UCSD-AML1 (cell line): ENCODE measurements at regions not wholly inside any gene's neighbourhood (a gene's known extent, or its start where the extent isn't known, plus 50 kb on each side); places are given as distances from the start of the nearest gene placed in this dataset.

Source experiments
- DNase-seq: peaks from one replicate; lab custom pipeline; 2025; ENCODE audit not compliant: unreplicated experiment; lab: John Stamatoyannopoulos, UW

DNA sequence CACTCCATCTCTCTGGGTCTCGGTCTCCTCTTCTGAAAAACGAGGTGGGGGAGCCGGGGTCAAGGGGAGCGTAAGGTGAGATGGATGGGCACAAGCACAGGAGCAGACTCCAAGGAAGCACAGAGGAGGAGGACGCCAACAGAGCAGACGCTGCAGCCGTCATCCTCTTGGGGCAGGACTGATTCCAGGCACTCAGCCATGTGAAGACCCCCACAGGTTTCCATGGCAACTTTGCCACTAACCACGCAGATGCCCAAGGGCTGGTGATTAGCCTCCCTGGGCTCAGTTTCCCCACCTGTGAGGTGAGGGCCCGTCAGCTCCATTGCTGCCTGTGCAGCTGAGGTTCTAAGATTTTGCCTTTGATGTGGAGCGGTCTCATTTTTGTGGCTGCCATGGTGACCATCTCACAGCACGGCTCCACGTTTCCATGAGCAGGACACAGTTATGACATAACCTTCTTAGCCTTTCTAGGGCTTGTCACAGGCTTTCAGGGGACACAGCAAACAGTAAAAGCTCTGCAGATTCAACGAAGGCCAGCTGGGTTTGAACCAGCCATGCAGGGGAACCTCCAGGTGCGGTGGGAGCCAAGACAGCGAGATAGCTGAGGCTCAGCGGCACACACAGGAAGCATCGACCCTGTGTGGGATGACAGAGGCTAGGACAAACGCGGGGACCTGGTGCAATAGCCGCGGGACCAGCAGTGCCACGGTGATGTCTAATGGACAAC lies 170.3 kb downstream of the NUP210 start:
- no peak for DNase-seq

DNA sequence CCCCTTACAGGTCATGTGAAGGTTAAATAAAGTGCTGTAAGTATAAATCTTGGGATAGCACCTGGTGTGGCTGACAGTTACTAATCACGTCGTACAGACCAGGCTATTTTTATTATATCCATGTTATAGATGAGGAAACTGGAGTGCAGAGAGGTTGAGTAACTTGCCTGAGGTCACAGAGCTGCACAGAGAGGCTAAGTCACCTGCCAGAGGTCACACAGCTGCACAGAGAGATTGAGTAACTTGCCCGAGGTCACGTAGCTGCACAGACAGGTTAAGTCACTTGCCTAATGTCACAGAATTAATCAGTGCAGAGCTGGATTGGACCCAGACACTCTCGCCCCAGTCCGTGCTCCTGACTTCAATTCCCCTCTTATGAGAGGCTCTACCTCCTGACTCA lies 171.5 kb downstream of the NUP210 start:
- no peak for DNase-seq

DNA sequence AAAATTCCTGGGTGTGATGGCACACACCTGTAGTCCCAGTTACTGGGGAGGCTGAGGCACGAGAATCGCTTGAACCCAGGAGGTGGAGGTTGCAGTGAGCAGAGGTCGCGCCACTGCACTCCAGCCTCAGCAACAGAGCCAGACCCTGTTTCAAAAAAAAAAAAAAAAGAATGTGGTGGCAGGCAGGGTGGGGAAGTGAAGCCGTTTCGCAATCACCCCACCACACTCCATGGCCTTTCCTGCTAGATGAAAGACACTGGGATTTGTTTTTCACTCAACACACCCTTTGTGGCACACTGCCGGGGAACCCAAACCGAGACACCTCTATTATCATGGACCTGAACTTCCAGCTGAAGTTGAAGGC lies 172.4 kb upstream of the IQSEC1 start:
- DNase-seq = peak; percentile 43

DNA sequence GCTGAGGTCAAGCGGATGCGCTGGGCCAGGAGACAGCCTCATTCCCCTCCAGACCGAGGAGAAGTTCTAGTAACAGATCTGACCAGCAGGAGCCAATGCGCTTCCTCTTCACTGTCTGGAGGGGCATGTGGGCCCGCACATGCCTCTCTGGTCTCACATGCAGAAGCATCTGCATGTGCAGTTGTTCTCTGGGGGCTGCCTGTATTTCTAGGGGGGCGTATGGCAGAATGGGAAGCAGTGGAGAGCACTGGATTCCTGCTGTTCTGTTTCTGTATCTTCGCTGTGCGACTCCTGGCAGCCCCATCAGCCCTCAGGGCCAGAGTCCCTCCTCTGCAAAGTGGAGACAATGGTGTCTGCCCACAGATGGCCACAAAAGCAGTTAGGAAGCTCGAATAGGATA lies 170.4 kb upstream of the IQSEC1 start:
- no peak for DNase-seq

DNA sequence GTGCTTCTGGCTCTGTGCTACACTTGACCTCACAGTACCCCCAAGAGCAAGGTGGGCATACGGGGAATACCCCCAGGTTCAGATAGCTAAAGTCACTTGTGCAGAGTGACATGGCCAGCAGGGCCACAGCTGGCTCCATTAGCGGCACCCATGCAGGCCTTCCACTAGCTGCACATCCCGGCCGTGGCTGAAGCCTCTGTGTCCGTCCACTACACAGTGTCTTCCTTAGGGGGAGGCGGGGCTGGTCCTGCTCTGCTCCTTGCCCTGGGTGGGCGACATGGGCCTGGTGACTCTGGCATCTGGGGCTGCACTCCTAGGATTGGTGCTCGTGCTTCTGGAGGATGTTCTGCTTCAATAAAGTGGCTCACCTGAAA lies 169.1 kb upstream of the IQSEC1 start:
- DNase-seq = no peak

DNA sequence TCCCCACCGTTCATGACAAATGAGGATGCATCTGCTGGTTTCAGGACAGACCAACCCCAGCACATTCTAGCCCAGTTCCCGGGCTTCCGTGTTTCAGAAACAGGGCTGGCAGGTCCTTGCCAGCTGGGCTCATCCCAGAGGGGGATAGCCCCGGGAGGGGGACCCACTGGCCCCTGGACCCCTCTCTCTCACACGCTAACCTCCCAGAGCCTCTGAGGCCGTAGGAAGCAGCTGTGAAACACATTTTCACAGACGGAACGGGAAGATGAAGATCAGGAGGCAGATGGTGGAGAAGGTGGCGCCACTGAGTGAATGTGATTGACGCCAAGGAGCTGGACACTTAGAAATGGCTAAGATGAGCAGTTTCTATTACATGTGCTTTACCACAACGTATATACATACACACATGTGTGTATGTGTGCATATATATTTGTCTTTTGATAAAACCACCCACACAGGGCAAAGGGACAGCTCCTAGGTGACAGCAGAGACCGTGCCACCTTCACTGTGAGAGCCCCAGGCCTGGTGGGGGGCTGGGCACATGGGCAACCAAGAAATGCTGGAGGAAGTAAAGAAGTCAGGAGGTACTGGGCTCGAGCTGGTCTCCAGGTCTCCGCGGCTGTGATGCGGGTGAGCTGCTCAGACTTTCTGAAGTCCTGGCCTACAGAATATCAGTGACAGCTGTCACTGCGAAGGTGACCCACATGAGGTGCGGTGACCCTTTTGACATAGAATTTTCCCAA lies 168.6 kb upstream of the IQSEC1 start:
- DNase-seq = no peak

DNA sequence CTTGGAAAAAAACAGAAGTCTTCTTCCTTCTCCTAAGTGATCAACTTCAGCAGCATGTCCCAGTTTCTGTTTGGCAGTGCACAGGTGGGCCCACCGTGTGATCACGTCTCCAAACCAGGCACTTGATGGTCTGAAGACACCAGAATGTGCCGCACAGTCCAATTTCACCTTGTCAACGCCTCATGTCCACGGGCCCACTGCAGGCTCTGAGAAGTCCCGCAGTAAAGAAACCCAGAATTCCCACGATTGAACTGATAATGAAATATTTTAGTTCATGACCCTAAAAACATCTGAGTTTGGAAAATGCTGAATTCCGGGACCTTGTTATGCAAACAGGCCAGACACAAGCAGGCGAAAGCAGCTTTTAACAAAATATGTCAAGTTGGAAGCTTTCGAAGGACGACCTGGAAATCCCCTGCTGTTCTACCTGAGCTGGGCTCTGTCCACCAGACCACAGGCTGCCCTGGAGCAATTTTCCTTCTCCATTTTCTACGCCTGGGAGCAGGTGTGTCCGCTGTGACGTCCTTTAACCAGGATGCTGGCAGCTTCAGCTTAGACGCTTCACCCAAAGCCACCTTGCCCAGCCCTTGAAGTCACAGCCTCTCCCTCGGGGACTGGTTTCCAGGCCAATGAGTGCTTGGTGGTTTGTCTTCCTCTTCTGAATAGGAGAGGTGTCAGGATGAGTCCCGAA lies 167.8 kb upstream of the IQSEC1 start:
- DNase-seq = no peak

DNA sequence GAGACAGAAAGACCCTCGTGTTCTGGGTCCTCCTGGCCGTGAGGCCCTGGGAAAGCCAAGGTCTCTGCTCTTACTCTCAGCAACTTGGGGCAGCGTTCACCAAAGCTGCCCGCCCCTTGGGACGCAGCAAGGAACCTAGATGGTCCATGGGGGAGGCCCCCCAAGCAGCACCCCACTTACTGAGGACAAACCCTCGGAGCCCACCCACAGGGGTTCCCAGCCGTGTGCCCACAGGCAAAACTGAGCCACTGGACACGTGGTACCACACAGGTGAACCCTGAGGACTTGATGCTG lies 166.2 kb upstream of the IQSEC1 start:
- DNase-seq = no peak

DNA sequence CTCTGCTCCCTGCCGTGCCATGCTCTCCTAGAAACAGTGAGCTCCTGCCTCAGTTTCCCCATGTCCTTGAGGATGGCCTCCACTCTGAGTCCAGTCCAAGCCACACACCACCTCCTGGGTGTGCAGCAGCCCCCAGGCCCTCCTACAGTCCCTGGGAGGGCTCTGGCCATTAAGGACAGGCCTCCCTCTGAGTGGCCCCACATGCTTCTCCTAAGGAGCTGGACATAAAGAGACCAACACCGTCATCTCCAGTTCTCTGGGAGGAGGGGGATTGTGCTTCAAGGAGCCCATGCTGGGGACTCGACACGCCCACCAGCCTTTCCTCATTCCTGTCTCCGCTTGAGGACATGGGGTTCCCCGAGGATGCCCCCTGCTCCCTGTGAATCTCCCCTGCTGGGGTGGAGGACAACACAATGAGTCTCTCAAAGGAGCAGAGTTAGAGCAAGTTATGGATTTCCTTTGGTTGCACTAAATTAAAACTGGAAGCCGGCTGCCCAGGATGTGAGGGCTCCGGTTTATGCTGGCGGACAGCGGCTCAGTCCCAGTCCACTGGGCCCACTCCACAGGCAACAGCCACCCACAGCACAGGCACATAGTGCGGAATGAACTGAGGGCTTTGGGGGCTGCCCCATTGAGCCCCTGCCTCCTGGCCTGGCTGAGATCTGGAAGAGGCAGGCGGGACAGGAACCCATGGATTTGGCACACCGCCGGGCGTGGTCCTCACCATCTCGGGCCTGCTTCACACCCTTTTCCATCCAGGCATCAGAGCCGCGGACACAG lies 165.6 kb upstream of the IQSEC1 start:
- DNase-seq = no peak

DNA sequence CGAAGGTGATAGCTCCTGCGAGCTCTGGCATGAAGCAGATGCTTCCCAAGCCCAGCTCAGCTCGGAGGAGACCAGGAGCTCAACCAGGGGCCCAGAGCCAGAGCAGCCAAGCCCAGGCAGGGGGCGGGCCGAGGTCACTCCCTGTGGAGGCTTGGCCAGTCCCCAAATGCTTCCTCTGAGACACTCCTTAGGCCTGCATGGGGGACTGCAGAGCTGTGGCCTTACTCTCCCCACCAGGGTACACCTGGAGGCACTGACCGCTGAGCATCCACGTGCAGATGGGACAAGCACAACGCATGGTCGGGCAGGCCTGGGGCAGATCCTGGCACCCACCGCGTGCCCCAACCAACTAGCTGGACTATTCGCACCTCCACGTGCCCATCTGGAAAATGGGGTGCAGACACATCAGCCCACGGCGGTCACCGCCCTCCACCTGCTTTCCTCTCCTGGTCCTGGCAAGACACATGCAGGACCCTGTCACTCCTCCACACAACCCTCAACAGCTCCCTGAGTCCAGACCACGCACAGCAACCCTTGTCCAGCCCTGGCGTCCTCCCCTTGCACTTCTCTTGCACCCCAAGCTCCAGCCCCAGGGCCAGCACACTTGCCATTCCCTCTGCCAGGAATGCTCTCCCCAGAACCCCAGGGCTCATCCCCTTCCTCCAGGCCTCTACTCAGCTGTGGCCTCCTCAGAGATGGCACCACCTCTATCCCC lies 164.7 kb upstream of the IQSEC1 start:
- no peak for DNase-seq

DNA sequence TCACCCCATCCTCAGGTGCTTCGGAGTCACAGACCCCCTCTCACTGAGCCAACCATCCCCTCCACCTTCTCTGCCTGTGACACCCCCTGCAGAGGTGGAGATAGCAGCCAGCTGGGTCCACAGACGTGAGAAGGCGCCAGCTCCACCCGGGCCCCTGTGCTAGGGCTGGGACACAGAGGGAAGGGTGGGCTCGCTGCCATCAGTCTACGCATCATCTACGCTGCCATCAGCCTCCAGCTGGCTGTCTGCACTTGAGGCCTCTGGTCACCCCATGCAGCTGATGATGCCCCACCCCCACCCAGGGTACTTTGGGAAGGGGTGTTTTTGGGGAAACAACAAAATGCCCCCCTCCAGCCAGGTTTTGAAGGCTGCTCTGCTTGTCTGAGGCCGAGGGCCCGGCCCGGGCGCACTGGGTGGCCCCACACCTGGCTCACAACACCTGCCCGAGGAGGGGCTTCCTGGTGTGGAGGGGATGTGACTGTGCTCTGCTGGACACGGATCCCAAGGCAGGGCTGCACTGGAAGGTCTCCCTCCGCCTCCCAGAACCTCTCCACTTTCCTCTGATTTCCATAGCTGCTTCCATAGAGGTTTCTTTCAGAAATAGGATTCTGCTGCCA lies 163.4 kb upstream of the IQSEC1 start:
- no peak for DNase-seq

DNA sequence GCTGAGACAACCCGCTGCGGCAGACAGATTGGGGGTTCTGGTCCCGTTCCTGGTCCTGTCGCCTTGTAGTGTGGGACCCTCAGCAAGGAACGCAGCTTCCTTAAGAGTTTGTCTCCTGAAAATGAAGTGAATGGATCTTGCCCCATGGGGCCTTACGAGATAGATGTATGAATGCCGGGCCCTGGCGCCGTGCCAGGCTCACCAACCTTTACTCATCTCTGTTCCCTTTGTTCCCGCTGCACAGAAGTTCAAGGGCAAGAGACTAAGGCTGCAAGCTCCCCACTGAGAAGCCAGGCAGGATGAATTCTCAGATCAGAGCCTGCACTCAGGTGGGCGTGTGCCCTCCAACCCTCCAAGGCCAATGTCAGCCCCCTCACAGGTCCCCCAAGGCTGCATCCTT lies 162.7 kb upstream of the IQSEC1 start:
- no peak for DNase-seq

DNA sequence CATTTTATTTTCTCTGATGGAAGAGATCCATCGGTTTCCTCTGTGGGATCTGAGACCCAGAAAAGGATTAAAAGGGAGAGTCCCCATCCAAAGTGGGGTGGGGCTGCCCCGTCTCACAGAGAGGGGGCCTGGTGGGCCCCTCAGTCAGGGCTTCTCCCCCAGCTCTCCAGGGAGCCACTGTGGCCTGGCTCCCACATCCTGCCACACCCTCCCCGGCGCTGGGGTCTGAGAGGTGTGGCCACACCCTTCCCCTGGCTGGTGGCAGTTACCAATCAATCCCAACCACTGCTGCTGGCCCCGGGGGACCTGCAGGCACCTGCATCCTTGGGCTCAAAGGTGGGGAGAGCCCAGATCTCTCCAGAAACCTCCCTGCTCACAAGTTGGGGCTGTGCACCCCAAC lies 161.8 kb upstream of the IQSEC1 start:
- DNase-seq = peak; percentile 49

DNA sequence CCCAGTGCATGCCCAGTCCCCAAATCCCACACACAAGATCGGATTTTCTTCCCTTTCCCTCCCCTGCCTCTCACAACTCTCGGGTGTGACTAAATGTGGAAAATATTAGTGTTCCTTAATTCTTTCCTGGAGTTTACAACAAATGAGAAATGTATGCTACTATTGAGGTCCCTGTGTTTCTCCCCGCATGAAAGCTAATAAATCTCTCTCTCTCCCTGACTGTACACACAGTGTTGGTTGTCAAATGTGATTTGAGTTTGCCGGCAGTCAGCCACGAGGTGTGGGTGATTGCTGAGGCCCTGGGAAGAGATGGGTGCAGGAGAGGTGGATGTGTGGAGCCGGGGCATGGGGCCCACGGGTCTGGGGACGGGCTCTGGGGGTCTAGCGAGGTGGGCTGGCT lies 161.4 kb upstream of the IQSEC1 start:
- DNase-seq = no peak

DNA sequence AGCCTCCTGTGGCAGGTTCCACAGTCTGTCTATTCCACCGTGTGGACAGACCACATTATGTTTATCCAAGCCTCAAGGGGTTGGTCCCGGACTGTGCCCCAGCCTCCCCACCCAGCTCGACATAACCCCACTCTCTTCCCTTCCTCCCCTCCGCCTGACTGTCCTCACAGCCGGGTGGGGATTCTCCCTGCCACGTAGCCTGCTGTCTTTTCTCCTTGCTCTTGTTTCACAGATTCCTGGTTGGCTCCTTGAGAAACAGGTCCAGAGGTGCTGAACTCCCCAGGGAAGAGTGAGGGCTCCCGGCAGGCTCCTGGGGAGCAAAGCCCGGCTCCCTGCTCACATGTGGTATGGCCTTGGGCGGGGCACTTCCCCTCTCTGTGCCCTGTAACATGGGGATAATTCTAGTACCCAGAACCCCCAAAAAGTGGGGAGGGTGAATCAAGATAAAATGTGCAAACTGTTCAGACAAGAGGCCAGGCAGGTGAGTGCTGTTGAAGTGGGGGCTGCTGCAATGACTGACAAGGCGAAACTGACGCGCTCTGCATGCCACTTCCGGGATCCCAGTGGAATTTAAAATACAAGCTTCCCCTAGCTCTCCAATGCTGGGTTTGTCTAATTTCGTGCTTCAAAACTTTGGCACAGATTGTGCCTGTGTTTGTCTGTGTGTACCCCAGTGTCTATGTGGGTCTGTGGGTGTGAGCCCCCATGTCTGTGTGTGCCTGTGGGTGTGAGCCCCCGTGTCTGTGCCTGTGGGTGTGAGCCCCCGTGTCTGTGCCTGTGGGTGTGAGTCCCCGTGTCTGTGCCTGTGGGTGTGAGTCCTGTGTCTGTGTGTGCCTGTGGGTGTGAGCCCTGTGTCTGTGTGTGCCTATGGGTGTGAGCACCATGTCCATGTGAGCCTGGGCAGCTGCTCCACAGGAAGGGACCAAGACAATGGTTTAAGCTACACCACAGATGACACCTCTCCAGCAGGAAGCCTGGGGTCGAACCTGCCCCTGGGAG lies 160.6 kb upstream of the IQSEC1 start:
- DNase-seq = no peak

DNA sequence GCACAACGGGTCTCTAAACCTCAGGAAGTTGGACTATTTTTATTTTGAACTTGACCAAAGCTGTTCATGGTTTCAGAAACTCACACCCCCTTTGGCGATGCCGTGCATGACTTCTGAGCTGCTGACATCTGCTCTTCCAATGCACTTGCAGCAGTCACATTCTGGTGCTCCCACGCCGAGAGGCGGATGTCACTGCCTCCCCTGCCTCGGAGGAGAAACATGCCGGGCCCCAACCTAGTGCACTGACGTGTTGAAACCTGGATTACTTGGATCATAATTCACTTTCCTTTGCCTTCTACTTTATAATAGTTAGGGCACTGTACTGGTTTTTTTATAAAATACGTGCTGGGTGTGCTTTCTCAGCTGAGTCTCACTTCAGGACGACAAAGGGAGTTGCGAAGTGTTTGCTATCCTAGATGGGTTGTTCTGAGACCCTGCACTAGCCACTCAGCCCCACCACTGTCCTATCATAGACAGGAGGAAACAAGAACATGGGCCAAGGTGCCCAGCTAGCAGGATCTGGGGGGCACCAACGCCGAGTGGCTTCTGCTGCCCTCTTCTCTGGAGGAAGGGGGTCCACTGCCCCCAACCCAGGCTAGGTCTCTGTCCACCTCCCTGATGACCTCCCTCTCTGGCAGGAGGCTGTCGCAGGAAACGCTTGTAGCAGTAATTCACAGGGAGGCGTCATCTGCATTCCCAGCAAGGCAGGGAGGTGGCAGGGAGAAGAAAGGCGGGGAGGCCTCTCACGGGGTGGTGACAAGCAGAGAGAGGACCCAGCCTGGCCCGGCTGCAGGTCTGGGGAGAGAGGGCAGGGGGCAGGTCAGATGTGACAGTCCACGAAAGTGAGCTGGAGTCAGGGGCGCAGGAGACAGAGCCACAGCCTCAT lies 158.8 kb upstream of the IQSEC1 start:
- no peak for DNase-seq

DNA sequence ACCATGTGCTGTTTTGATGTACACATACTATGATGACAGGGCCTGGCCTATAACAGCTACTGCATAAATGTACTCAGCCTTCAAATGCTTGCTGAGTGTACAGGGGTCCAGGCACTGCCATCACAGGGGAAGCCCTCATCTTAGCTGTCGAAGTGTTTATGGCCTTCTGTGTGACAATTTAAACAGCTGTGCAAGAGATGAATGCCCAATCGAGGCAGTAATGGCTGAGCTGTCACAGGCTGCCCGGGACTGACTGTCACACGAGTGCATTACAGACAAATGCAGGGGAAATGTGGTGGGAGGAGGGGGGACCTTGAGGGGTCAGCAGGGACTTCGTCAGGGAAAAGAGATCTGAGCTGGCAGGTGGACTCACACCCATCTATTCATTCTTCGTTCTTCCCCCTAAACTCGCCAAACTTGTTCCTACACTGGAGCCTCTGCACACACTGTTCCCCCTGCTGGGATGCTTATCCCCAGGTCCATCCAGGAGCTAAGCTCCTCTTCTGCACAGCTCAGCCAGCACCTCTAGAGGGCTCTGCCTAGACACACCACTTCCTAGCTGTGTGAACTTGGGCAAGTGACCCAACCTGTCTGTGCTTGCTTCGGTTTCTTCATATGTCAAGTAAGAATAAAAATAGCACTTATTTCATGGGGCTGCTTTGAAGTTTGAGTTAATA lies 156.2 kb upstream of the IQSEC1 start:
- no peak for DNase-seq

DNA sequence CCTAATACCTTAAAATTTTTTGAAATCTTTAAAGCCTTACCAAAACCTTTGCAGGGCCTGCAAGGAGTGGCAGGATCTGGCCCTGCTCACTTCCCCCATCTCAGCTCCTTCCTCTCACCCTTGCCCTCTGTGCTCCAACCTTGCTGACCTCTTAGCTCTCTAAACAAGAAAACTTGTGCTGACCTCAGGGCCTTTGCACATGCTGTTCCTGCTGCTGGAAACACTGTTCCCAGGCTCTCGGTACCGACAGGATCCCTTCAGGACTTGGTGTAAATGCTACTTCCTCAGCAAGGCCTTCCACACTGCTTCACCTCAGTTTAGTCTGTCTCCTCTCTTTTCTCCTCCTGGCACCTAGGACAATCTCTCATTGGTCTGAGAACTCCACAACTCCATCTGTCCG lies 155.4 kb upstream of the IQSEC1 start:
- DNase-seq = no peak
